ENCODE measurements at regions not wholly inside any gene's neighbourhood (a gene's known extent, or its start where the extent isn't known, plus 50 kb on each side); places are given as distances from the start of the nearest gene placed in this dataset.
"Not testable (repeated sequence)": the region's sequence is repeated elsewhere in the genome, so short reads cannot be mapped to it uniquely, and the experiment has no call there.

DNA sequence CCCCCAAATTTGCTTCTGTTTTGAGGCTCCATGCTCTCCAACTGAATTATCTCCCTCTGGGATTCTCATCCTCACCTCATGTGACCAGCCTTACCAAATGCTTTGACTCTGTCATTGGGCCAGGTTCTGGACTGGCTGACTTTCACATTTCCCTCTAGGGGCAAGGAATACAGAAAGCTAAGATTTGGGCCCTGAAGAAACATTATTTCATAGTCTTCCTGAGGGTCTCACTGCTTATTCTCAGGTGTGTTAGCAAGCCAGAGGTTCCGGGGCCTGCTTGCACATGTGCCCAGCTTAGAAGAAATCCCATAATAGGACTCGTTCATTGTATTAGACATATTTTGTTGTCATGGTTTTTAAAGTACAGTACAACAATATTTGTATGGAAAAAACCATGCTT is 62.6 kb upstream of the TEX13D start:
- Histone ChIP-seq H3K9ac (ENCODE audit: low read length) (no peak overlapping the region), H3K36me3 (ENCODE audit: control insufficient read depth, insufficient read depth, low read length) (no peaks in the 10 kb centered on the region)

GRCh38 chrX:124271599-124271998 is 60.9 kb upstream of the TEX13D start:
- not testable (repeated sequence) for H3K36me3 ChIP-seq (ENCODE audit: control insufficient read depth, insufficient read depth, low read length); H3K4me1 ChIP-seq (ENCODE audit: control insufficient read depth, insufficient read depth, low read length); H3K4me3 ChIP-seq (ENCODE audit: low read length); H3K9ac ChIP-seq (ENCODE audit: low read length); H3K9me3 ChIP-seq (ENCODE audit: control insufficient read depth, low read length); H3K27me3 ChIP-seq (ENCODE audit: control insufficient read depth, insufficient read depth, low read length)

More for the DNA sequence above, 62.6 kb upstream of the TEX13D start:
- Histone ChIP-seq H3K4me3 (ENCODE audit: low read length) (no peak overlapping the region), H3K4me1 (ENCODE audit: control insufficient read depth, insufficient read depth, low read length) (no peaks in the 10 kb centered on the region), H3K27me3 (ENCODE audit: control insufficient read depth, insufficient read depth, low read length) (no peaks in the 10 kb centered on the region), H3K9me3 (ENCODE audit: control insufficient read depth, low read length) (no peaks in the 10 kb centered on the region)

DNA sequence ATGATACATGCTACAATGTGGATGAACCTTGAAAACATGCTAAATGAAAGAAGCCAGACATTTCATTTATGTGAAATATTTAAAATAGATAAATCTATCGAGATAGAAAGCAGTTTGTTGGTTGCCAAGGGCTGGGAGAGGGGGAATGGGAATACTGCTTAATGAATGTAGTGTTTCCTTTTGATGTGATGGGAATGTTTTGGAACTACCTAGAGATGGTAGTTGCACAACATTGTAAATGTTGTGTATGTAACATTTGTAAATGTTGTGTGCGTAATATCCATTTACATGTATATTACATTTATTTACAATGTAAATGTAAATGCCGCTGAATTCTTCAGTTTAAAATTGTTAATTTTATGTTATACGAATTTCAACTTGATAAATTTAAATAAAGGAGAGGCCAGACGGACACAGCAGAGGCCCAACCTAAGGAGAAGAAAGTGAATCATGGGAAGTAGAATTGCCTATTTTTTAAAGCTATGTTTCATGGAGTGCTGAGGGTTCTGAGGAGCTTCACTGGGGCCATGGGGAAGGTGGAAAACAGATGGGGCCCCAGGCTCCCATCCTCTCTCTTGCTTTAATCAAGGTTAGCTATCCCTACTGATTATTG is 60.0 kb upstream of the TEX13D start:
- Histone ChIP-seq H3K27me3 (ENCODE audit: control insufficient read depth, insufficient read depth, low read length) (no peaks in the 10 kb centered on the region), H3K4me1 (ENCODE audit: control insufficient read depth, insufficient read depth, low read length) (no peaks in the 10 kb centered on the region), H3K9ac (ENCODE audit: low read length) (no peak overlapping the region), H3K36me3 (ENCODE audit: control insufficient read depth, insufficient read depth, low read length) (no peaks in the 10 kb centered on the region), H3K4me3 (ENCODE audit: low read length) (no peak overlapping the region), H3K9me3 (ENCODE audit: control insufficient read depth, low read length) (no peaks in the 10 kb centered on the region)

GRCh38 chrX:124274438-124275181 is 57.9 kb upstream of the TEX13D start:
- Histone ChIP-seq H3K9me3 (ENCODE audit: control insufficient read depth, low read length) (no peaks in the 10 kb centered on the region), H3K36me3 (ENCODE audit: control insufficient read depth, insufficient read depth, low read length) (no peaks in the 10 kb centered on the region), H3K4me3 (ENCODE audit: low read length) (no peak overlapping the region), H3K4me1 (ENCODE audit: control insufficient read depth, insufficient read depth, low read length) (no peaks in the 10 kb centered on the region), H3K27me3 (ENCODE audit: control insufficient read depth, insufficient read depth, low read length) (no peaks in the 10 kb centered on the region), H3K9ac (ENCODE audit: low read length) (no peak overlapping the region)

GRCh38 chrX:124275182-124275894 is 57.1 kb upstream of the TEX13D start:
- H3K9ac ChIP-seq (ENCODE audit: low read length): no peak overlapping the region
- no peak overlapping the region for H3K4me3 ChIP-seq (ENCODE audit: low read length)
- no peaks in the 10 kb centered on the region for H3K9me3 ChIP-seq (ENCODE audit: control insufficient read depth, low read length)
- H3K36me3 ChIP-seq (ENCODE audit: control insufficient read depth, insufficient read depth, low read length): no peaks in the 10 kb centered on the region
- H3K27me3 ChIP-seq (ENCODE audit: control insufficient read depth, insufficient read depth, low read length): no peaks in the 10 kb centered on the region
- H3K4me1 ChIP-seq (ENCODE audit: control insufficient read depth, insufficient read depth, low read length): no peaks in the 10 kb centered on the region

- Histone ChIP-seq H3K9me3 (ENCODE audit: control insufficient read depth, low read length) (no peaks in the 10 kb centered on the region), H3K9ac (ENCODE audit: low read length) (no peak overlapping the region), H3K4me3 (ENCODE audit: low read length) (no peak overlapping the region), H3K27me3 (ENCODE audit: control insufficient read depth, insufficient read depth, low read length) (no peaks in the 10 kb centered on the region), H3K36me3 (ENCODE audit: control insufficient read depth, insufficient read depth, low read length) (no peaks in the 10 kb centered on the region), H3K4me1 (ENCODE audit: control insufficient read depth, insufficient read depth, low read length) (no peaks in the 10 kb centered on the region)
These were observed 52.1 kb upstream of the TEX13D start for GRCh38 chrX:124280294-124280902.

- Histone ChIP-seq H3K4me1 (ENCODE audit: control insufficient read depth, insufficient read depth, low read length) (no peaks in the 10 kb centered on the region), H3K27me3 (ENCODE audit: control insufficient read depth, insufficient read depth, low read length) (no peaks in the 10 kb centered on the region), H3K4me3 (ENCODE audit: low read length) (no peak overlapping the region), H3K36me3 (ENCODE audit: control insufficient read depth, insufficient read depth, low read length) (no peaks in the 10 kb centered on the region), H3K9me3 (ENCODE audit: control insufficient read depth, low read length) (no peaks in the 10 kb centered on the region), H3K9ac (ENCODE audit: low read length) (no peak overlapping the region)
These were observed 49.9 kb upstream of the TEX13D start for GRCh38 chrX:124282580-124282979.

Measured in mucosa of stomach (tissue), 1 donor.